Osteoblast (primary cell): ENCODE measurements at regions not wholly inside any gene's neighbourhood (a gene's known extent, or its start where the extent isn't known, plus 50 kb on each side); places are given as distances from the start of the nearest gene placed in this dataset.

Source experiments
- DNase-seq: peaks from one replicate; pipeline ENCODE4 v3.0.0; 2011; ENCODE audit warnings: low spot score, mixed read lengths; ENCODE audit not compliant: insufficient read length; ENCODE audit errors: missing footprints
- H2AFZ ChIP-seq: 2 replicates; pipeline ENCODE4 v1.6.0; 2011; ENCODE audit warnings: mild to moderate bottlenecking, low read length
- H3K27ac ChIP-seq: 2 replicates; pipeline ENCODE4 v1.5.1; 2011; ENCODE audit warnings: mild to moderate bottlenecking, low read depth, low read length, moderate library complexity
- H3K27me3 ChIP-seq: 2 replicates; pipeline ENCODE4 v1.6.0; 2012; ENCODE audit warnings: mild to moderate bottlenecking, control low read depth, inconsistent platforms, low read length, moderate library complexity; ENCODE audit not compliant: insufficient read depth
- H3K36me3 ChIP-seq: 2 replicates; pipeline ENCODE4 v1.5.1; 2011; ENCODE audit warnings: mild to moderate bottlenecking, low read length, control low read depth, moderate library complexity; ENCODE audit not compliant: insufficient read depth
- H3K4me1 ChIP-seq: 2 replicates; pipeline ENCODE4 v1.5.1; 2011; ENCODE audit warnings: mild to moderate bottlenecking, low read length, control low read depth, moderate library complexity; ENCODE audit not compliant: insufficient read depth
- H3K4me2 ChIP-seq: 2 replicates; pipeline ENCODE4 v1.6.0; 2011; ENCODE audit warnings: mild to moderate bottlenecking, low read length; ENCODE audit not compliant: insufficient read depth
- H3K4me3 ChIP-seq: fragments of 200-600 bp; sonication (generic); 3 replicates; pipeline ENCODE4 v1.5.1; 2012; ENCODE audit warnings: mild to moderate bottlenecking, low read length, inconsistent platforms; ENCODE audit not compliant: insufficient read depth
- H3K79me2 ChIP-seq: 2 replicates; pipeline ENCODE4 v1.6.0; 2012; ENCODE audit warnings: mild to moderate bottlenecking, low read length, control low read depth, inconsistent platforms; ENCODE audit not compliant: insufficient read depth
- H3K9me3 ChIP-seq: 2 replicates; pipeline ENCODE4 v1.5.1; 2011; ENCODE audit warnings: low read depth, low read length, control low read depth
- H4K20me1 ChIP-seq: 2 replicates; pipeline ENCODE4 v1.6.0; 2012; ENCODE audit warnings: mild to moderate bottlenecking, low read length, control low read depth; ENCODE audit not compliant: insufficient read depth
- CTCF ChIP-seq: IDR thresholded peaks from 2 replicates; pipeline ENCODE4 v1.5.1; 2011; ENCODE audit warnings: mild to moderate bottlenecking, low read depth, low read length, moderate library complexity; ENCODE audit errors: extremely low read depth

DNA sequence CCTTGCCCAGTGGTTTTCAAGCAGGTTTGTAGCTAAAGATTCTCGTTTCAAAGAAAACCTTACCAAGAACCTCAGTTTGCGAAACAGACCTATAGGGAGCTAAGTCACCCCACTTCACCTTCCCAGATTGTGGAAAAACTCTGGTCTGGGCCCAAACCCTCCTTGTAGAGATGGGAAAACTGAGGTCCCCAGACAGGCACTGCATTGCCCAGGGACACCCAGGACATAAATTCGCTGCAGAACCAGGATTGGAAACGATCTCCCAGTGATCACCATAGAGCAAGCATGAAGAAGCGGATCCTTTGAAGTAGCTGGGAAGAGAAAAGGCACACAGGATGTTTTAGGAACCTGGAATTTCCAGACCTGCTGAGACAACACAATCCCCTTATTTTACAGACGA is 85.6 kb upstream of the PIAS1 start:
- H4K20me1 ChIP-seq, result no peaks in the 10 kb centered on the region
- TF ChIP-seq CTCF, result no peak
- H3K9me3 ChIP-seq, result no peaks in the 10 kb centered on the region
- H3K27ac ChIP-seq, result no peak overlapping the region
- H3K27me3 ChIP-seq, result peaks cover 15% of the 10 kb centered on the region
- H3K4me2 ChIP-seq, result peak overlapping the region; percentile 90
- no peaks in the 10 kb centered on the region for H3K79me2 ChIP-seq
- H3K4me1 ChIP-seq, result peaks cover 9% of the 10 kb centered on the region
- H3K4me3 ChIP-seq, result peak overlapping the region; percentile 70
- no peaks in the 10 kb centered on the region for H3K36me3 ChIP-seq
- DNase-seq, result no peak
- H2AFZ ChIP-seq, result peak overlapping the region; percentile 92

- Histone ChIP-seq H3K4me3 (no peak overlapping the region), H4K20me1 (no peaks in the 10 kb centered on the region), H3K27ac (no peak overlapping the region), H3K36me3 (no peaks in the 10 kb centered on the region), H3K4me1 (peaks cover 9% of the 10 kb centered on the region), H3K4me2 (no peak overlapping the region), H3K9me3 (no peaks in the 10 kb centered on the region), H3K79me2 (no peaks in the 10 kb centered on the region), H3K27me3 (peaks cover 15% of the 10 kb centered on the region), H2AFZ (no peak overlapping the region)
- TF ChIP-seq CTCF, result no peak
- DNase-seq, result no peak
These were observed 85.1 kb upstream of the PIAS1 start for GRCh38 chr15:67968966-67969365.

- Histone ChIP-seq H4K20me1 (no peaks in the 10 kb centered on the region), H3K27me3 (peaks cover 19% of the 10 kb centered on the region), H3K27ac (no peak overlapping the region), H3K79me2 (no peaks in the 10 kb centered on the region), H3K4me3 (no peak overlapping the region), H3K9me3 (no peaks in the 10 kb centered on the region), H2AFZ (no peak overlapping the region), H3K4me2 (no peak overlapping the region), H3K4me1 (peaks cover 9% of the 10 kb centered on the region), H3K36me3 (no peaks in the 10 kb centered on the region)
- DNase-seq, result no peak
- no peak for TF ChIP-seq CTCF
These were observed 84.2 kb upstream of the PIAS1 start for GRCh38 chr15:67969892-67970291.

DNA sequence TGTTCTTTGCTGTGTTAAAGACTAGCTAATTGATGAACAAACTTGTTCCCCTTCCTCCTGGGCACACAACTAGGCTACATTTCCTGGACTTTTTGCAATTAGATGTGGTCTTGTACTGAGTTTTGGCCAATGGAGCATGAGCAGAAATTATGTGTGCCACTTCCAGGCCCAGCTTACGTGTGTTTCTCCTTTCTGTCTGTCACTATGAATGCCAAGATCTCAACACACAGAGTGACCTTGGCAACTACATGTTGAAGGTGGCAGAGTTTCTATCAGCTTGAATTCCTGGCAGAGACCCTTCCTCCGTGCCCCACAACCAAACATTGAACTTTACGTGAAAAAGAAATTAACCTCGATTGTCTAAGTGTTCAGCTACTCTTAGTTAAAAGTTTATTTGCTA is 81.7 kb upstream of the PIAS1 start:
- H3K27ac ChIP-seq, result no peak overlapping the region
- no peak overlapping the region for H3K4me2 ChIP-seq
- H3K79me2 ChIP-seq, result no peaks in the 10 kb centered on the region
- no peaks in the 10 kb centered on the region for H3K9me3 ChIP-seq
- H3K27me3 ChIP-seq, result peaks cover 16% of the 10 kb centered on the region
- no peak overlapping the region for H2AFZ ChIP-seq
- H3K4me1 ChIP-seq, result peaks cover 9% of the 10 kb centered on the region
- H3K4me3 ChIP-seq, result no peak overlapping the region
- DNase-seq, result no peak
- no peaks in the 10 kb centered on the region for H3K36me3 ChIP-seq
- TF ChIP-seq CTCF, result no peak
- H4K20me1 ChIP-seq, result no peaks in the 10 kb centered on the region
